Lung (tissue), 11 donors: ENCODE measurements at regions not wholly inside any gene's neighbourhood (a gene's known extent, or its start where the extent isn't known, plus 50 kb on each side); places are given as distances from the start of the nearest gene placed in this dataset.

ENCODE experiments used
- ATAC-seq: fragments of 200-7000 bp; cut with Tn5 transposase; one replicate; pipeline ENCODE4 v1.9.1; 2020; ENCODE audit warnings: moderate number of reproducible peaks; ENCODE audit not compliant: insufficient read depth, low FRiP score
- DNase-seq, 3 donors: peaks; one replicate each; pipeline ENCODE4 v3.0.0-alpha.2; 2013 to 2017
- H3K27ac ChIP-seq, 2 donors: one replicate each; pipeline ENCODE4 v1.5.1; 2013; ENCODE audit warnings: mild to moderate bottlenecking in 2 of 2, moderate library complexity in 2 of 2, control low read depth in 1 of 2, inconsistent platforms in 1 of 2, low read depth in 1 of 2, low read length in 1 of 2
- H3K27me3 ChIP-seq, 3 donors: one replicate each; pipeline ENCODE4 v1.5.1; 2013; ENCODE audit warnings: low read length in 2 of 3; ENCODE audit not compliant: control insufficient read depth in 3 of 3, insufficient read depth in 3 of 3
- H3K36me3 ChIP-seq, 4 donors: one replicate each; pipeline ENCODE4 v1.5.1; 2013; ENCODE audit warnings: low read length in 4 of 4, mild to moderate bottlenecking in 1 of 4, moderate library complexity in 1 of 4; ENCODE audit not compliant: control insufficient read depth in 4 of 4, insufficient read depth in 4 of 4
- H3K4me1 ChIP-seq, 5 donors: one replicate each; pipeline ENCODE4 v1.5.1; 2013; ENCODE audit warnings: low read length in 5 of 5, mild to moderate bottlenecking in 2 of 5, moderate library complexity in 1 of 5; ENCODE audit not compliant: control insufficient read depth in 5 of 5, insufficient read depth in 5 of 5
- H3K4me3 ChIP-seq: one replicate; pipeline ENCODE4 v1.5.1; 2013; ENCODE audit warnings: mild to moderate bottlenecking, control low read depth, moderate library complexity
- H3K9ac ChIP-seq, 2 donors: one replicate each; pipeline ENCODE4 v1.5.1; 2013; ENCODE audit warnings: low read length in 2 of 2, control low read depth in 1 of 2; ENCODE audit not compliant: insufficient read depth in 1 of 2
- H3K9me3 ChIP-seq, 4 donors: one replicate each; pipeline ENCODE4 v1.5.1; 2013; ENCODE audit warnings: low read length in 3 of 4, mild to moderate bottlenecking in 1 of 4, moderate library complexity in 1 of 4; ENCODE audit not compliant: control insufficient read depth in 4 of 4, insufficient read depth in 3 of 4
- CTCF ChIP-seq: IDR thresholded peaks from 2 replicates; pipeline ENCODE4 v1.5.1; 2012; ENCODE audit warnings: mild to moderate bottlenecking; ENCODE audit errors: control extremely low read depth, extremely low read depth
- WGBS, 2 donors: extraction: QIAGEN DNeasy Blood & Tissue Kit; methylation state at CpG; one replicate each; pipeline ENCODE4 v1.1.7; 2013; 5-methylcytosine and 5-hydroxymethylcytosine counted together
- donor health status: control.
- donor health status: control.
- donor health status: Bipolar disorder and iron deficiency.
- donor health status: healthy.
- donor health status: DM: yes; HTN: yes; CAD: no.

GRCh38 chr1:38258085-38258627 lies 211.6 kb upstream of the POU3F1 start:
- DNase-seq (no peak), ATAC-seq (no peak)
- H3K36me3 ChIP-seq: no peaks in the 10 kb centered on the region
- TF ChIP-seq CTCF: no peak
- WGBS, 2 donors: 87 to 90% methylated on average over 16 of the region's 16 CpGs
- H3K9me3 ChIP-seq: peaks cover 0 to 14% (median 0%) of the 10 kb centered on the region in 4 donors
- H3K27me3 ChIP-seq: peaks cover 0 to 23% (median 0%) of the 10 kb centered on the region in 3 donors
- no peak overlapping the region for H3K9ac ChIP-seq
- H3K4me3 ChIP-seq: no peak overlapping the region
- H3K4me1 ChIP-seq: peaks cover 0 to 3% (median 0%) of the 10 kb centered on the region in 5 donors
- no peak overlapping the region for H3K27ac ChIP-seq

GRCh38 chr1:38257374-38257773 lies 210.8 kb upstream of the POU3F1 start:
- Histone ChIP-seq H3K27me3 (peaks cover 0 to 27% (median 0%) of the 10 kb centered on the region in 3 donors), H3K9me3 (peaks cover 0 to 14% (median 0%) of the 10 kb centered on the region in 4 donors), H3K36me3 (no peaks in the 10 kb centered on the region), H3K4me1 (peaks cover 0 to 3% (median 0%) of the 10 kb centered on the region in 5 donors), H3K4me3 (no peak overlapping the region), H3K9ac (no peak overlapping the region), H3K27ac (no peak overlapping the region)
- ATAC-seq (no peak), DNase-seq (no peak)
- no peak for TF ChIP-seq CTCF
- WGBS, 2 donors: 77 to 80% methylated on average over 6 of the region's 6 CpGs

- TF ChIP-seq CTCF: no peak
- DNase-seq: no peak
Observed at GRCh38 chr1:38256072-38256471, 209.5 kb upstream of the POU3F1 start.

GRCh38 chr1:38253314-38253713 lies 206.7 kb upstream of the POU3F1 start:
- Histone ChIP-seq H3K27me3 (peaks cover 0 to 21% (median 0%) of the 10 kb centered on the region in 3 donors), H3K9ac (no peak overlapping the region), H3K27ac (no peak overlapping the region), H3K4me1 (peaks cover 0 to 8% (median 0%) of the 10 kb centered on the region in 5 donors), H3K4me3 (no peak overlapping the region), H3K36me3 (no peaks in the 10 kb centered on the region), H3K9me3 (peaks cover 0 to 2% (median 0%) of the 10 kb centered on the region in 4 donors)
- ATAC-seq: no peak
- DNase-seq: no peak
- TF ChIP-seq CTCF: no peak
- 67 to 95% methylated on average over 2 of the region's 2 CpGs for WGBS, 2 donors

More at GRCh38 chr1:38256072-38256471, 209.5 kb upstream of the POU3F1 start:
- peaks cover 0 to 25% (median 0%) of the 10 kb centered on the region in 3 donors for H3K27me3 ChIP-seq
- peaks cover 0 to 3% (median 0%) of the 10 kb centered on the region in 5 donors for H3K4me1 ChIP-seq
- H3K27ac ChIP-seq: no peak overlapping the region
- H3K9me3 ChIP-seq: peaks cover 0 to 14% (median 0%) of the 10 kb centered on the region in 4 donors
- no peak overlapping the region for H3K4me3 ChIP-seq
- H3K9ac ChIP-seq: no peak overlapping the region
- 43 to 55% methylated on average over 9 of the region's 9 CpGs for WGBS, 2 donors
- ATAC-seq: no peak
- no peaks in the 10 kb centered on the region for H3K36me3 ChIP-seq
